ENCODE measurements at regions not wholly inside any gene's neighbourhood (a gene's known extent, or its start where the extent isn't known, plus 50 kb on each side); places are given as distances from the start of the nearest gene placed in this dataset.

DNA sequence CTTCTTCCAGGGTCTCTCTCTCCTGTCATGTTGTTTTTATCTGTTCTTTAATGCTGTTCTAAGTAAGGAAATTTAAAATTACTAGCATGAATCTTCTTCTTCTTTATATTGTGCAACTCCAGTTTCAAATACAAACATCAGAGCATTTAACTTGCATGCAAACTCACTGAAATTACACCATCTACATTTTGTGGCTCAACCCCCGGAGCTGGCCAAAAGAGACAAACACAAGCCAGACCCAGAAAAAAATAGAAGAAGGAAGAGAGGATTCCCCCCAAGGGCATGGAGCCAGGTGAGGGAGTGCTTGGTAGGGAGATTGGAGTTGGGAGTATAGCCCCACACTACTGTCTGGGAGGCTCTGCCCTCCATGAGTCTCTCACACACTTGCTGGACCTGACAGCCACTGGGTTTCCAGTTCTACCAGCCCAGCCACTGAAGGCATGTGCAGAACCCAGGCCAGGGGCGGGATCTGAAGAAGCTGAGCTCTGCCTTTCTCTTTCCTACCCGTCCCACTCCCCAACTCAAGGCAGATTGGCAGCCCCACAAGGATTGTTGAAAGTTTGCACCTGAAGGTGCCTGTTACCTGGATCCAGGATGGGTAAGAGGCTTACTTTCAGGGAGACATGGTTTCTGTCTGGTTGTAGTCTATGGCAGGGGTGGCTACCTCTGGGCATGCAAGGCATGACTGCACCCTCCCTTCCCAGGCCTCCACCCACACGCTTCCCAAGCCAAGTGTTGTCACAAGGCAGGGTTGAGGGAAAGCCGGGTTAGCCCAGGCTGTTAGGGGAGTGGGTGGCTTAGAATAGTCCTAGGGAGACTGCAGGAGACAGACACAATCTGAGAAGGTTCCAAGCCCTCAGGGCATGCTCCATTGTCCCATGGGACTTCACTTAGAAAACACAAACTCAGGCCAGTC, 297.2 kb downstream of the TGFB2 start:
- DNase-seq (ENCODE audit: low read depth) = no peak

DNA sequence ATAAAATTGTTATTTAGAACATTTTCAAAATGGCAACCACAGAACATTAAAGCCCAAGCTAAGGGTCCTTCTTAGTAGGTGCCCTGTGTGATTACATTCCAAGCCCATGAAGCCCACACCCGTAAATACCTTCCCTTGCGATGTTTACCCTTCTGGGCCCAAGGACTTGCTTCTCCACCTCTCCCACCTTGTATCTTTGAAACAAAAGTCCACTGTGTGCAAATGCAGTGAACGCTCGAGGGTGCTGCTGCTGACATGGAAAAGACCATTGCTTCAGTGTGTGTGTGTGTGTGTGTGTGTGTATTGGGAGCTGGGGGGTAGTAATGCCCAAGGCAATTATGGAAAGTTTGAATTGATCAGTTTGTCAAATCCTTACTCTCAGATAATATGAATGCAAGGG, 298.1 kb downstream of the TGFB2 start:
- DNase-seq (ENCODE audit: low read depth) = no peak

DNA sequence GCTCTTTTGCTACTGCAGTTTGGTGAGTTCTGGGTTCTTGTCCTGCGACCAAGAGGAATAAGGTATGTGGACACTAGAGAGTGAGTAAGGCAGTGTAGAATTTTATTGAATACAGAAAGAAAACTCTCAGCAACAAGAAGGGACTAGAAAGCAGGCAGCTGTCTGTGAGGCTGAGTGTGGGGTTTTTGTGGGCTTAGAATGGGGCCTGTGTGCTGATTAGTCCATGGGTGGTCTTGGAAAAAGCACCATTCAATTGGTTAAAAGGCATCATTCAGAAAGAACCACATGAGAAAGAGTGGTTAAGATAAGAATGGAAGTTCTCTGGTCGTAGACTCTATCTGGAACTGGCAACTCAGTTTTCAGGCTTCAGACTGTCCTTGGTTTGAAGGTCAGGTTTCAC, 298.8 kb downstream of the TGFB2 start:
- DNase-seq (ENCODE audit: low read depth) = no peak

DNA sequence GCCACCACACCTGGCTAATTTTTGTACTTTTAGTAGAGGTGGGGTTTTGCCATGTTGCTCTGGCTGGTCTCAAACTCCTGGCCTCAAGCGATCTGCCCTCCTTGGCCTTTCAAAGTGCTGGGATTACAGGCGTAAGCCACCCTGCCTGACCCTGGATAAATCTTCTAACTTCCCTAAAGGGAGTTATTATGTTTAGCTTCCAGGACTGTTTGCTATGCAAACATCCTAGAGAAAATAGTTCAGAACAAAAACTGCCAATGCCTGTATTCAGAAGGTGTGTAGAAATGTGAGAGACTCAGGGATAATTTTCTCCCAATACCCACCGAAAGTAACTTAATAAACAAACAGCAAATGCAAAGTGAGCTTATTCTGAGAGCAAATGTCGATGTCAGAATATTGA, 301.2 kb downstream of the TGFB2 start:
- DNase-seq (ENCODE audit: low read depth) = no peak

DNA sequence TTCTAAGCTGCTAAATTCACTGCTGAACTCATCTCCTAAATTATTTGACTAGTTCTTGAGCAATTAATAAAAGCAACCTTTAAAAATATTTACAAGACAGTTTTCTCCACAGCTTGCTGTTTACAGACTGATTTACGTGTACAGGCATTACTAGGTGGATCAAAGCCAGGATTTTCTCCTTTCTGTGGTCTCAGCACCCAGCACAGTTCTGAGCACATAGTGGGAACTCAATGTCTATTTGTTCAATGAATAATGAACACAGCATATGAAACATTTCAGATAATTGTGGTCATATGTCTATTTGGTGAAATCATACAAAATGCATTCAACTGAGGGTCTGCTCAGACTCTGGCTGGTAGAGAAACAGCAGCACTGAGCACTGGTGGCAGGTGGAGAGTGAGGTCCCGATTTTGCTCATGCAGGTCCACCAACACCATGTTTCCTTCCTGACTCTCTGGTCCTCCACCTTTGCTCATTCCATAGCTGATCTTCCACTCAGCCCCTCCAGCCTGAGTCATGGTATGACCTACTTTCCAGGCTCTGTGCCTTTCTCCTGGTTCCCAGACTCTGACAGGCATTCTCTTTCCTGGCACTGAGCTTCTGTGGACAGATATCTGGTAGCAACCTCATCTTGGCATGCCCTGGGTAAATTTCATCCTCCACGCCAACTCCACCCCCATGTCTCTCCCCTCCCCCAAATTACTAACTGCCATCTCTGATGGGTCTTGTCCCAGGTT, 311.3 kb downstream of the TGFB2 start:
- DNase-seq (ENCODE audit: low read depth) = no peak

DNA sequence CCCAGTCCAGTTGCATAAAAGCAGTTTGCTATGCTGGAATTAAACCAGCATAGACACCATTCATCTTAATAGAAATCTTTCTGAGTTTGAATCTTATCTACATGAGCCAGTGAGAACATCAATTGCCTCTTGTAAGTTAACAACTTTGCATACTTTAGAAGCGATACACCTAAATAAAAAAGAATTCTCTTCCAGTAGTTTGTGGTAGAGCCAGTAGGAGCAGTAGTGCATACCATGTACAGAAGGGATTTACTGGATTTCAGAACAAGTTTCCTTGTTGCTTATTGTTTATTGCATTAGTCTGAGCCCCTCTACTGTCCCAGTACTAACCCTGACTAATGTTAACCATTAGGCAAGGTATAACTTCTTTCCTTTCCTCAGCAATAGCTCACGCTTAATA, 313.1 kb downstream of the TGFB2 start:
- DNase-seq (ENCODE audit: low read depth) = no peak

DNA sequence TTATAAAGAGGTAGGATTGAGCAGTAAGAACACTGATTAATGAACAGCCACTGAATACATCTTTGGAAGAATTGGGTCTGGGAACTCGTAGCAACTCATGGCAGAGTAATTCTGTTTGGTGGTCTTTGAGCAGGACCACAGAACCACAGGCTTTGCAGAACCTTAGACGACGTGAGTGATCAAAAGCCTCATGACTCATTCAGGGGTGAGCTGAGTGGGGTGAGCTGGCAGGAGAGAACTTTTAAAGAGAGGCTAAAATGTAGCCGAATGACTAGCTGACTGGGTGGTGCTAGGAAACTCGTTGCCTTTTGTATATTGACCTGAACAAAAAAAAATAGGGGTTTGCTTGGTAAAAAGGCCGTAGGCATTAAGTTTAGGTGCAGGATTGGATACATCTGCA, 313.8 kb downstream of the TGFB2 start:
- no peak for DNase-seq (ENCODE audit: low read depth)

DNA sequence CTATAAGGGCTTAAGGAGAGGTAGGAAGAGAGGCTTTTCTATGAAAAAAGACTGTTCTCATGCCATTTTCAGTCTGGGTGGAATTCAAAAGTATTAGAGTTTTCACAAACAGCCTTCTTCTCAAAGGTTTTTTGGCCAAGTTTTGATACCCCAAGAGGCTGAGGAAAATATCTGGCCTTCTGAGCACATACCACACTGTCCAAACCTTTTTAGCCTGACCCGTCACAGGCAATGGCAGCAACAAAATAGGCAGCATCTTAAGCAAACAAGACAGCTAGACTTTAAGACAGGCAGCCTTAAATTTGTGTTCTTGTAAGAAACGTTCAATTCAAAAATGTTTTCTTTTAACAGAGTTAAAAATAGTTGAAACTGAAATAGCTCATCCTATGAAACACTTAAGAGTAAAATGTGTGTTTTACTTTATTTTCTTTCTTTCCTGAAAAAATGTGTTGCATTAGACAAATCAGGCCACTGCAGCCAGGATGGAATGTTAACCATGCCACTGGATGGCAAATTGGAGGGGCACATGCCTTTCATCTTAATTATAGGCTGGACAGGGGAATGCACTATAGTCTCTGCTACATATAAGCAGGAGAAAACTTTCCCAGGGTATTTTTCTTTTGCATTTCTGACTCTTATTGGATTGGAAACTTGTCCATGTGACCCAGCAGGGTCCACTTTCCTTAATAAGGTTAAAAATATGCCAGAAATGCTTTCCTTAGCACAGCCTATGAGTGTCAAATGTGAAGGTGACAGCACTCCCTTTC, 315.0 kb downstream of the TGFB2 start:
- DNase-seq (ENCODE audit: low read depth) = no peak

DNA sequence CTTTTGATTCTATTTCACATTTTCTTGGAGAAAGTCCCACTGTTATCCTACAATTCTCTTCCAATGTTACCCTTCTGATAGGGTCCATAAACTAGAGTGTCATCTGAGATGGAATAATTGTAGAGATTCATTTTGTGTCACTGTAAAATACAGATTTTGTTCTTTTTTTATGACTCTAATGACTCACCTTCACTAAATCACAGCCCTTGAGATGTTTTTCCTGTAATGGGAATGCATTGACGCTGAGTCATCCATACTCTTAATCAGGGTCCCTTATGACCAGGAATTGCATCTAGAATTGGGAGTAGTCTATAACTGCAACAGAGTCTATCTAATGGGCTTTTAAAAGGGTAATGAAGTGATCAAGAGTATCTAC, 315.5 kb downstream of the TGFB2 start:
- no peak for DNase-seq (ENCODE audit: low read depth)

DNA sequence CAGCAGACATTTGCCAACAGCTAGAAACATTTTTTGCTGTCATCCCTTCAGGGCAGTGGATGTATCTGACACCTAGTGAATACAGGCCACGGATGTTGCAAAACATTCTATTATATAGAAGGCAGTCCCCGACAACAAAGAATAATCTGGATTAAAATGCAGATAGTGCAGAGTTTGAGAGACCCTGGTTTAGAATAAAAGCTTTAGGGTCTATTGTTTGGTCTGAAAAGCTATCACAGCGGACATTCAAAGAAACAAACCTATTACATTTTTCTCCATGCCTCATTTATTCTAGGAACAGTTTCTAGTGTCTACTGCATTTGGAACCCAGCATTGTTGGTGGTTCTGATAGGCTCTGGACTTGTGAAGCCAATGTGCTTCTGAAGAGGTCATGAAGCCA, 316.3 kb downstream of the TGFB2 start:
- no peak for DNase-seq (ENCODE audit: low read depth)

DNA sequence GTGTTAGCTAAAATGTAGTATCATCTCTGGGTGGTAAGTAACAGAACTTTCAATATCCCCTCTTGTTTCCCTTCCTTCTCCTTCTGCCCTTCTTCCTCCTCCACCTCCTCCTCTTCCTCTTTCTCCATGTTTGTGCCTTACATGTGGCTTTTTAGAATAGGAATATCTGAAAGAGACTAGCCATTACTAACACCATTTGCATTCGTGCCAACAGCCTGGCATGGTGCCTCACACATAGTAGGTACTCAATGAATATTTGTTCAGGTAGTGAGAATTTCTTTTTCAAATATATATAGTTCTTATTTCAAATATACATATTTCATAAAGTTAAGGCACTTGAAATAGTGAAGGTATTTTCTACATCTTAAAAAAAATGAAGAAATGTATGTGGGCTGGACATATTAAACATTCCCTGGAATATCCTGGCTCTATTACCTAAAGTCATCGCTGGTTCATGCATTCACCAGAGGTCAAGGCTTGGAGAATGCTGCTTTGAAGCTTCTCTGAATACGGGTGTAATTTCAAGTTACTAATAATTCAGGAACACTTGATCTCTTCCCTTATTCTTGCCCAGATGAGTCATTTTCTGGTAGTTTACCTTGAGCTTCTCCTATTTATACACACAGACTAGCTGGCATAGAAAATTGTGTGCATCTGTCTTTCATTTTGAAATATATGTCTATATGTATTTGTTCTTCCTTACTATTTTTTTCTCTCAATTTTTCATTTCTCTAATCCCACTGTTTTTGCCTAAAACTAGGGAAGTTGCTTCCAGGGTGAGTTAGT, 319.4 kb downstream of the TGFB2 start:
- no peak for DNase-seq (ENCODE audit: low read depth)

DNA sequence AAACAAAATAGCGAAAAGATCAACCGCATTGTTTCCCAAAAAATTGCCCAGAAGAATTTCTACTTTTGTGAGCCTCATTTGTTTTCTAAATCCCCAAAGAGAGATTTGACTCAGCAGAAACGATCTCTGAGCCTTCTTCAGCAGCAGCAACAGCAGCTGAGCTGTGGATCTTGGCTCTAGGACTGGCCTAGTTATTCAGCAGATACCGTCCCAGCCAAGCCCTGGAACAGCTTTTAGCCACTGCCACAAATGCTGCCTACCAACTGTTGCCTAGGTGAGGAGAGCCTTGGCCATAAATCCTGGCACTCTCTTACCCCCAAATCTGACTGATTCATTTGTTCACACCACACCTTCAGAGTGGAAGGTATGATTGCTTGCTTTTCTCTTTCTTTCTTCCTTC, 320.1 kb downstream of the TGFB2 start:
- no peak for DNase-seq (ENCODE audit: low read depth)

DNA sequence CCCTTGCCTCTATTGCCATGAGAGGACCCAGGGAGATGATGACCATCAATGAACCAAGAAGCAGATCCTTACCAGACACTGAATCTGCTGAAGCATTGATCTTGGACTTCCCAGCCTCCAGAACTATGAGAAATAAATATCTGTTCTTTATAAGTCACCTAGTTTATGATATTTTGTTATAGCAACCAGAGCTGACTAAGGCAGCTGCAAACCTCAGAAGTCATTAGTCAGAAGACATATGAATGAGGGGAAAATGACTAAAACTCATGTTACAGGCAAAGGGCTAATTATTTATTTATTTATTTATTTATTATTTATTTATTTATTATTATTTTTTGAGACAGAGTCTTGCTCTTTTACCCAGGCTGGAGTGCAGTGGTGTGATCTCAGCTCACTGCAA, 321.1 kb downstream of the TGFB2 start:
- no peak for DNase-seq (ENCODE audit: low read depth)

DNA sequence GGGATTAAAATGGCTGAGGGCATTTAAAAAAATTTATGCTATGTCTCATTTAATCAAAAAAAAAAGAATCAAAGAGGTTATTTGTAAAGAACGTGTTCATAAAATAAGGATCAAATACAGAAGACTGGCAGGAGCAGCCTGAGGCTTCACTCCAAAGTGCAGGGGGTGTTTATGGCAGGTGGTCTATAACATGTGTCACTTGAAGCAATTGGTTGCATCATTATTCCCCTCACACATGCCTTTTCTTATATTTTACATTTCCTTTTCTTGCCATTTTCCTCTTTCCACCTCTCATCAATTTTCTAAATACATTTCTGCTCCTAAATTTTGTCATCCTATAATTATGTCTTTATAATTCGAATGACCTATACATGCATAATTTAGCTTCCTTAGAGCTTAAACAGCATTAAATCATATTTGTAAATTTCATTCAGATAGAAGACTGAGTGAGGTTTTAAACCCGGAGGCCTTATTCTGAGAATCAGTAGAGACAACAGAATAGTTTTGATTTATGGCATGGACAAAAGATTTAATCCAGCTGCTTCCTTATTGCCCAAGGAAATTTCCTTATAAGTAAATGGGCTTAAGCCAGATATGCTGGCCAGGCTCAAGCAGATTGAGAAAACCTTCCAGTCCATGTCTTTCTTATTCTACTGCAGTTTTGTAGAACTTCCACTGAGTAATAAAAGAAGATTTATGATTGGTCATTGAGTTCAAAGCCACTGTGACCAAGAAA, 322.8 kb downstream of the TGFB2 start:
- DNase-seq (ENCODE audit: low read depth) = no peak

DNA sequence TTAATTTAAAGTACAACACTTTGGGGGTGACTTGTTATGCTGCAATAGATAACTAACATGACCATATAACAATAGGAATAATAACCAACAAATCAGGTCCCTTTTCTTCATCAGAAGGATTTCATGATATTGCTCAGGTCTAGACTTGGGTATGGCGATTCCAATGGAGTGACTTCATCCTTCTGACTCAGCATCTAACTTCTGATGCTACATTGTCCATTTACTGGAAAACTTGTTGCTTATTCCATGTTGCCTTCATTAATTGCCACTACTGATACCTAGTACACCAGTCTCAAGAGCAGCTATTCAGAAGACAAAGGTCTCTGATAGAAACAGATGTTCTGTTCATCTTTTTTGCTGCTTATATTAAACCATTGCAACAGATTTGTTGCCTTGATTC, 324.3 kb downstream of the TGFB2 start:
- DNase-seq (ENCODE audit: low read depth) = no peak

DNA sequence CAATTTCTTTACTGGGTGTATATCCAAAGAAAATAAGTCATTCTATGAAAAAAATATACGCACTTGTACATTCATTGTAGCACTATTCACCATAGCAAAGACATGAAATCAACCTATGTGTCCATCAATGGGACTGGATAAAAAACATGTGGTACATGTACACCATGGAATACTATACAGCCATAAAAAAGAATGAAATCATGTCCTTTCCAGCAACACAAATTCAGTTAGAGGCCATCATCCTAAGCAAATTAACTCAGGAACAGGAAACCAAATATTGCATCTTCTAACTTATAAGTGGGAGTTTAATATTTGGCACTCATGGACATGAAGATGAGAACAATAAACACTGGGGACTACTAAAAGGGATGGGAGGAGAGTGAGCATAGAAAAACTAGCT, 325.7 kb downstream of the TGFB2 start:
- DNase-seq (ENCODE audit: low read depth) = no peak

DNA sequence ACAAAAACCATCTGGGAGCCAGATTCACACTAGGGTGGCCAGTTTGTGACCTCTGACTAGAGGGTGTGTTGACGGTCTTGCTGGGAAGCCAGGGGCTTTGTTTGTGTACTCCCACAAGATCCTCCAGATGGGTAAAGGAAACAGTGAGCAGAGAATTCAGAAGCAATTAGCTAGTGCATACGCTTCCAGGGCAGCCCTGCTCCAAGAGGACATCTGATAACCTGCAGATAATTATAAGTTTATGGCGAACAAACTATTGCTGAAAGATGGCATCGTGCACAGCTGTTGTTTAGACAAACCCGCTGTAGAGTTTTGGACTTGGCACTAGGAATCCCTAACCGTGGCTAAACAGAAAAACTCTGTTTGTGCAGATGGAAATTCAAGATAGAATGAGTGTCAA, 326.4 kb downstream of the TGFB2 start:
- DNase-seq (ENCODE audit: low read depth) = no peak

DNA sequence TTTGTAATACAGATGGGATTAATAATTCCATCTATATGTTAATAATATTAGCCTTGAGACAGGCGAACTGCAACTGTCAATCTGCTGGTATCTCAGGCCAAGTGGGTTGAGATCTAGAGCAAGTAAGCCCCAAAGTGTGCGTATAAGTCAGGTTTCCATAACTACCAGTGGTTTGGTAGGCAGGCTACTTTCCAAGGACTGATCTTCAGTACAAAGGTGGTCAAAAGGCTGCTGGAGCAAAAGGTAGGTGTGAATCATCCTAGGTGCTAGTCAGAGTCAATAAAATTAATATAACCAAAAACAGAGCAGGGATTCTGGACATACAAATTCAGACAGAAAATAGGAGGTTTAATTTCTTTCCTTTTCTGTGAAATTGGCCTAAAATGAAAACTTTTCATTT, 328.0 kb downstream of the TGFB2 start:
- no peak for DNase-seq (ENCODE audit: low read depth)

DNA sequence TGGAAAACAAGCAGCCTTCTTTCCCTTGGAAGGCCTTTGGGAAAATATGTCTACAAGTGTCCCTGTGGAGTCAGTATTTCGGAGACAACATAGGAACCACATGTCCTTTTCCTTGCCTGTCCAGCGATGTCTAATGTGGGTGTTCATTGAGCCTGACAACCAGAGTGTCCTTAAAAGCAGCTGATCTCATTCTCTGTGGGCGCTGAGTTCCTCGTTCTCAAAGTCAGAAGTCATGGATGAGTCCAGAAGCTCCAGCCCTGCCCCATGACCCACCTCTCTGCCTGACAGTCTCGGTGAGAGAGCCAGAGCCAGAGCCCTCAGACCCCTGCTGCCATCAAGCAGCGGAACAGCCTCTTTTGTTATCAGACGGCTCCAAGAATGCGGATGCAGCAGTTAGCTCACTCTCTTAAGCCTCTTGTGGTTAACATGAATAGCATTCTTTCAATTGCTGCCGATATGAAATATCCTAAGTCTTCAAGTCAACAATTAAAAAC, 329.2 kb downstream of the TGFB2 start:
- DNase-seq (ENCODE audit: low read depth) = no peak

DNA sequence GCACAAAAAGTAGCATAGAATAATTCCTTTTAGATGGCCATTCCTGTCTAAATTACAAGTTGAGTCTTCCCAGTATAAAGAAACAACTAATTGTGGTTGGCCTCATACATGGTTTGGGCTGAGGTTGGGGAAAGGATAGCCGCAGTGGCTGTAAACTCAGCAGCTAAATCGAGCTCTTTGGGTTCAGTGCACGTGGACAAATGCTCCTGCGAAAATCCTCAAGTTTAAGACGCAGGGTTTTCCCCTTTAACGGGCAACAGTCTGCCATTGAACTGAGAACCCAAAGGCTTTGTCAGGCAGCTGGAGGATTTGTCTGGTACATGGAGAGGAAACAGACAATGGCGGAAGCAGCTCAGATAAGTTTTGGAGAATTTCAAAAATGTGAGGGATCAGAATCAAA, 331.9 kb downstream of the TGFB2 start:
- DNase-seq (ENCODE audit: low read depth) = no peak

DNA sequence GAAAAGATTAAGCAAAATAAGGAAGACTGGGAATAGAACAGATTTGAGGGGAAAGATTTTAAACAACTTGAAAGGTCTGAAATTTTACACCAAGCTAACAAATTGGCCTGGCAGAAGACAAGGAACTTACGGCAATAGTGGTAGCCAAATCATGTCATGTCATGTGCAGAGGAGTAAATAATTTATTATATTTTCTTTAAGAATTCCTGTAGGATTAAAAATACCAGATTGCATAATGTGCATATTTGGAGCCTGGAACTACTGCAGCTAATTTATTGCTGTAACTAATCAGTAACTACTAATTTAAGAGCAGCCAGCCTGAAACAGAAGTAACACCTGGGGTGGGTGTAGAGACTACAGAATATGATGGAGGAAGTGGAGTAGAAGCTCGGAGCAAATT, 334.3 kb downstream of the TGFB2 start:
- DNase-seq (ENCODE audit: low read depth) = no peak

All from stimulated activated CD8-positive, alpha-beta memory T cell treated with anti-CD3 and anti-CD28 coated beads, Interleukin-12 subunit alpha, Interleukin-12 subunit beta, amount 100 ng/mL, for 1 hour (primary cell).